Astrocyte (in vitro differentiated cells and primary cell): ENCODE measurements at regions not wholly inside any gene's neighbourhood (a gene's known extent, or its start where the extent isn't known, plus 50 kb on each side); places are given as distances from the start of the nearest gene placed in this dataset.

ENCODE experiments used
- DNase-seq: peaks from one replicate; pipeline ENCODE4 v3.0.0-alpha.2; 2010; ENCODE audit warnings: low read depth
- FAIRE-seq: peaks from 2 replicates; lab custom pipeline; 2011; peaks lifted over from hg19 to GRCh38; lab: Jason Lieb, UNC
- H2AFZ ChIP-seq: 2 replicates; pipeline ENCODE4 v1.6.0; 2012; ENCODE audit warnings: low read depth, low read length, inconsistent platforms
- H3K27ac ChIP-seq: 2 replicates; pipeline ENCODE4 v1.5.1; 2011; ENCODE audit warnings: low read depth, low read length, inconsistent platforms
- H3K27me3 ChIP-seq: 2 replicates; pipeline ENCODE4 v1.6.0; 2011; ENCODE audit warnings: low read length, inconsistent platforms; ENCODE audit not compliant: insufficient read depth
- H3K36me3 ChIP-seq: 2 replicates; pipeline ENCODE4 v1.5.1; 2011; ENCODE audit warnings: low read length, inconsistent platforms; ENCODE audit not compliant: insufficient read depth
- H3K4me1 ChIP-seq: 2 replicates; pipeline ENCODE4 v1.5.1; 2011; ENCODE audit warnings: low read length, inconsistent platforms; ENCODE audit not compliant: insufficient read depth
- H3K4me2 ChIP-seq: 2 replicates; pipeline ENCODE4 v1.6.0; 2012; ENCODE audit warnings: low read length, inconsistent platforms
- H3K4me3 ChIP-seq: 2 replicates; pipeline ENCODE4 v1.5.1; 2011; ENCODE audit warnings: low read depth, mild to moderate bottlenecking, low read length, inconsistent platforms; ENCODE audit not compliant: insufficient read depth
- H3K79me2 ChIP-seq: 2 replicates; pipeline ENCODE4 v1.6.0; 2012; ENCODE audit warnings: mild to moderate bottlenecking, low read length, inconsistent platforms; ENCODE audit not compliant: insufficient read depth
- H3K9ac ChIP-seq: 2 replicates; pipeline ENCODE4 v1.6.0; 2012; ENCODE audit warnings: mild to moderate bottlenecking, low read length, inconsistent platforms
- H3K9me3 ChIP-seq: 2 replicates; pipeline ENCODE4 v1.5.1; 2012; ENCODE audit warnings: low read depth, mild to moderate bottlenecking, low read length, inconsistent platforms; ENCODE audit not compliant: insufficient read depth
- H4K20me1 ChIP-seq: 2 replicates; pipeline ENCODE4 v1.6.0; 2012; ENCODE audit warnings: low read length, inconsistent platforms; ENCODE audit not compliant: insufficient read depth
- H3K27ac Mint-ChIP-seq: one replicate; pipeline ENCODE4 v1.8.0; 2021; ENCODE audit warnings: mild to moderate bottlenecking, mixed read lengths; ENCODE audit not compliant: unreplicated experiment
- H3K27me3 Mint-ChIP-seq: one replicate; pipeline ENCODE4 v1.8.0; 2021; ENCODE audit warnings: low read depth, mixed read lengths; ENCODE audit not compliant: unreplicated experiment
- H3K36me3 Mint-ChIP-seq: one replicate; pipeline ENCODE4 v1.8.0; 2021; ENCODE audit warnings: low read depth, mixed read lengths; ENCODE audit not compliant: unreplicated experiment
- H3K4me1 Mint-ChIP-seq: one replicate; pipeline ENCODE4 v1.8.0; 2021; ENCODE audit warnings: low read depth, mixed read lengths; ENCODE audit not compliant: unreplicated experiment
- H3K4me3 Mint-ChIP-seq: one replicate; pipeline ENCODE4 v1.8.0; 2021; ENCODE audit warnings: mild to moderate bottlenecking, moderate library complexity, mixed read lengths; ENCODE audit not compliant: unreplicated experiment
- H3K9me3 Mint-ChIP-seq: one replicate; pipeline ENCODE4 v1.8.0; 2021; ENCODE audit warnings: mild to moderate bottlenecking, mixed read lengths; ENCODE audit not compliant: unreplicated experiment
- EZH2 ChIP-seq: IDR thresholded peaks from 2 replicates; pipeline ENCODE4 v1.6.1; 2012; ENCODE audit warnings: mild to moderate bottlenecking, low read length, inconsistent platforms; ENCODE audit not compliant: insufficient read depth
- TF ChIP-seq, protein P1 (sequence below): IDR thresholded peaks from 2 replicates; pipeline ENCODE4 v1.5.1; 2011; ENCODE audit warnings: low read depth, mild to moderate bottlenecking, inconsistent platforms, low read length, moderate library complexity; ENCODE audit not compliant: insufficient read depth

DNA sequence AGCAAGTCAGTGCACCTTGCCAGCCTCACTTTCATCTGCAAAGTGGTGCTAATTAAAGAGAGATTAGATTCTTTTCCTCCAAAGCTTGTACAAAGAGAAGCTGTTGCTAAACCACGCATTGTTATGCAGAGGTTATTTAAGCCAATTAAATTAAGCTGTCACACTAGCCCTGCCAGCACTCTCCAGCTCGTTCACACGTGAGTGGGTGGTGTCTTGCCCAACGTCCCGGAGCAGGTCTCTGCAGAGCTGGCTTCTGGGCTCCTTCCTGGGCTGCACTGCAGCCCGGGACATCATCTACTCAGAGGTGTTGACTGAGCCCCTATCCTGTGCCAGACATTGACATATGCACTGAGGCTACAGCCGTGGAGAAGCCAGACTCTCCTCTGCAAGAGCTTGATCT is 401.6 kb upstream of the SULF2 start:
- Histone ChIP-seq H3K4me1 (peaks cover 34% of the 10 kb centered on the region), H3K4me3 (no peak overlapping the region), H2AFZ (no peak overlapping the region), H3K27me3 (no peaks in the 10 kb centered on the region), H3K79me2 (no peaks in the 10 kb centered on the region), H3K36me3 (no peaks in the 10 kb centered on the region), H3K9me3 (no peaks in the 10 kb centered on the region), H3K4me2 (peak overlapping the region; percentile 61), H4K20me1 (no peaks in the 10 kb centered on the region), H3K27ac (peak overlapping the region; percentile 72), H3K9ac (peak overlapping the region; percentile 39)
- Mint-ChIP-seq H3K36me3 (no peaks in the 10 kb centered on the region), H3K4me3 (no peak overlapping the region), H3K4me1 (peaks cover 22% of the 10 kb centered on the region), H3K27me3 (peaks cover 3% of the 10 kb centered on the region), H3K9me3 (no peaks in the 10 kb centered on the region), H3K27ac (no peak overlapping the region)
- TF ChIP-seq, protein P1, sequence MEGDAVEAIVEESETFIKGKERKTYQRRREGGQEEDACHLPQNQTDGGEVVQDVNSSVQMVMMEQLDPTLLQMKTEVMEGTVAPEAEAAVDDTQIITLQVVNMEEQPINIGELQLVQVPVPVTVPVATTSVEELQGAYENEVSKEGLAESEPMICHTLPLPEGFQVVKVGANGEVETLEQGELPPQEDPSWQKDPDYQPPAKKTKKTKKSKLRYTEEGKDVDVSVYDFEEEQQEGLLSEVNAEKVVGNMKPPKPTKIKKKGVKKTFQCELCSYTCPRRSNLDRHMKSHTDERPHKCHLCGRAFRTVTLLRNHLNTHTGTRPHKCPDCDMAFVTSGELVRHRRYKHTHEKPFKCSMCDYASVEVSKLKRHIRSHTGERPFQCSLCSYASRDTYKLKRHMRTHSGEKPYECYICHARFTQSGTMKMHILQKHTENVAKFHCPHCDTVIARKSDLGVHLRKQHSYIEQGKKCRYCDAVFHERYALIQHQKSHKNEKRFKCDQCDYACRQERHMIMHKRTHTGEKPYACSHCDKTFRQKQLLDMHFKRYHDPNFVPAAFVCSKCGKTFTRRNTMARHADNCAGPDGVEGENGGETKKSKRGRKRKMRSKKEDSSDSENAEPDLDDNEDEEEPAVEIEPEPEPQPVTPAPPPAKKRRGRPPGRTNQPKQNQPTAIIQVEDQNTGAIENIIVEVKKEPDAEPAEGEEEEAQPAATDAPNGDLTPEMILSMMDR: no peak
- no peak for TF ChIP-seq EZH2
- DNase-seq (peak; percentile 39), FAIRE-seq (peak; percentile 5)

DNA sequence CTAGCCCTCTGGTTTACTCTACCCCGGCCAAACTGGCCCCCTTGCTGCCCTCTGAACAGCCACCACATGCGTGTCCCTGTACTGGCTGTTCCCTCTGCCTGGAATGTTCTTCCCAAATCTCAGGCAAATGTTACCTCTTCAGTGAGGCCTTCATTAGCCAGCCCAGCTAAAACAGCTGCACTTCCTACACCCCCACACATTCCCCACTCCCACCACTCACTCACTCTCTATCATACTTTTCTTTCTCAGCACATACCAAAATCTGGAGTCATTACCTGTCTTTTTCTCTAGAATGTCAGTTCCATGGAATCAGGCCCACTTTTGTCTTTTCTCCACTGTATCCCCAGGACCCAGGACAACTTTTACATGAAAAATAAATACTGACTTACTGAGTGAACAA is 401.2 kb upstream of the SULF2 start:
- H3K4me1 Mint-ChIP-seq: peaks cover 22% of the 10 kb centered on the region
- FAIRE-seq (no peak), DNase-seq (peak; percentile 92)
- peak overlapping the region; percentile 61 for H3K4me2 ChIP-seq
- H2AFZ ChIP-seq: no peak overlapping the region
- H3K4me1 ChIP-seq: peaks cover 38% of the 10 kb centered on the region
- no peaks in the 10 kb centered on the region for H4K20me1 ChIP-seq
- no peaks in the 10 kb centered on the region for H3K36me3 Mint-ChIP-seq
- no peaks in the 10 kb centered on the region for H3K9me3 ChIP-seq
- H3K27ac Mint-ChIP-seq: peak overlapping the region; percentile 77
- H3K79me2 ChIP-seq: no peaks in the 10 kb centered on the region
- no peaks in the 10 kb centered on the region for H3K9me3 Mint-ChIP-seq
- TF ChIP-seq, protein P1: no peak
- TF ChIP-seq EZH2: no peak
- no peaks in the 10 kb centered on the region for H3K27me3 ChIP-seq
- H3K27ac ChIP-seq: peak overlapping the region; percentile 72
- H3K9ac ChIP-seq: peak overlapping the region; percentile 39
- peaks cover 3% of the 10 kb centered on the region for H3K27me3 Mint-ChIP-seq
- no peak overlapping the region for H3K4me3 Mint-ChIP-seq
- H3K4me3 ChIP-seq: no peak overlapping the region
- H3K36me3 ChIP-seq: no peaks in the 10 kb centered on the region

DNA sequence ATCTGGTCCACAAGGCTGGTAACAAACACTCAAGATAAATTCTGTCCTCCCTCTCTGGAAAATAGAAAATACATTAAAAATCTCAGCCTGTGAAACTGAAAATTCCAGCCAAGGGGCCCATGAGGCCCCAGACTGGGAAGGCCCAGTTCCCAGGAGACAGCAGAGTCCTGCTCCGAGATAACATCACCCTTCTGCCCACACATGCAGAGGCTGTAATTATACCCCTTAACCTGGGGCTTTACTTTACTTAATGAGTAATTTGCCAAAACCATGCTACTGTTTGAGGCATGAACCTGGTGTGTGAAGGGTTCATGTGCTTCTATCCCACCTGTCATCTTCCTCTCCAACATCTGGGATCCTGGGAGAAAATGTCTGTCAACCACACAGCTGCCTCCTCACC is 398.9 kb upstream of the SULF2 start:
- Mint-ChIP-seq H3K4me3 (no peak overlapping the region), H3K4me1 (peaks cover 36% of the 10 kb centered on the region), H3K36me3 (no peaks in the 10 kb centered on the region), H3K27me3 (no peaks in the 10 kb centered on the region), H3K9me3 (no peaks in the 10 kb centered on the region), H3K27ac (no peak overlapping the region)
- Histone ChIP-seq H3K79me2 (no peaks in the 10 kb centered on the region), H3K4me2 (no peak overlapping the region), H3K9me3 (no peaks in the 10 kb centered on the region), H3K9ac (no peak overlapping the region), H2AFZ (no peak overlapping the region), H3K27ac (no peak overlapping the region), H3K4me3 (no peak overlapping the region), H3K27me3 (no peaks in the 10 kb centered on the region), H3K4me1 (peaks cover 47% of the 10 kb centered on the region), H4K20me1 (no peaks in the 10 kb centered on the region), H3K36me3 (no peaks in the 10 kb centered on the region)
- TF ChIP-seq, protein P1: no peak
- TF ChIP-seq EZH2: no peak
- FAIRE-seq: no peak
- no peak for DNase-seq
